ENCODE measurements at regions not wholly inside any gene's neighbourhood (a gene's known extent, or its start where the extent isn't known, plus 50 kb on each side); places are given as distances from the start of the nearest gene placed in this dataset.

DNA sequence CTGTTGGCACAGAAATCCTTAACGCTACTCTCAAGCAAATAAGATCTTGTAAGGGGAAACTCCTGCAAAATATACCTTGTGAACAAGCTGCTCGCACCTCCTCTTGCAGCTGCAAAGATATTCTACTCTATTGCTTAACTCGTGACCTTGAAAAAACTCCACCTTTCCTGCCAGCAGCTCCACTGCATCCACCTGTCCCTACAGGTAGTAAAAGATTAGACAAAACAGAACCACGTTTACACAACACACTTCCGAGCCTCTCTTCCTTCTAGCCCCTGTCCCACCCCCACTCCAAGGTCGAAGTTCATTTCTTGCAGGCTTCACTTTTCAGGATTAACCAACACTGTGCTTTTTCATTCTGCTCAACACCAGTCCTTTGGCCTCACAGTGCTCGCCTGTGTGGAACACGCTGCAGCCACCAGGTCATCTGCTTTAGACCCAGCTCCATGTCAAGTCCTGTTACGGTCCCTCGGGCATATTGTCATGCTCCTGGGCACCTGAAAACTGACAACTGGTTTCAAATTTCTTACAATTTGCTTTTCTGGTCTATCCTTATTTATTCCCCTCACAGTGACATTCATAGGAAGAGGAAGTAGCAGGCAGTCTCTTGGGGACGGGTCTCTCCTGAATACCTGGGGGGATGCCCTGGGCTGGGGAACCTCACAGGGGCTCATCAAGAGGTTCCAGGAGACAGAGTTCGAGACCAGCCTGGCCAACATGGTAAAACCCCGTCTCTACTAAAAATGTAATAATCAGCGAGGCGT, 165.8 kb upstream of the KLF14 start:
- TF ChIP-seq POLR2A (IDR thresholded peaks at IDR 0.05; ENCODE audit: low read depth, low read length): no peak; the same call in 1 of the 2 replicates
- peak; percentile 40 for TF ChIP-seq POLR2AphosphoS5 (IDR thresholded peaks at IDR 0.05; ENCODE audit: low read depth, low read length)
- no peak for TF ChIP-seq TAF1 (IDR thresholded peaks at IDR 0.05; ENCODE audit: low read depth, low read length)
- TF ChIP-seq POU2F2 (IDR thresholded peaks at IDR 0.05; ENCODE audit: low read depth, low read length): no peak
- no peak for TF ChIP-seq SPI1 (IDR thresholded peaks at IDR 0.05; ENCODE audit: low read depth, low read length)
- TF ChIP-seq PAX5 (IDR thresholded peaks at IDR 0.05; ENCODE audit: insufficient read depth, low read length, severe bottlenecking): no peak
